Neural crest cell (in vitro differentiated cells): ENCODE measurements at regions not wholly inside any gene's neighbourhood (a gene's known extent, or its start where the extent isn't known, plus 50 kb on each side); places are given as distances from the start of the nearest gene placed in this dataset.

Experiments
- DNase-seq: peaks from one replicate; pipeline ENCODE4 v3.0.0; 2021; ENCODE audit warnings: low read depth, mixed read lengths, low spot score
- H3K27ac Mint-ChIP-seq: one replicate; pipeline ENCODE4 v1.8.0; 2021; ENCODE audit warnings: mild to moderate bottlenecking, mixed read lengths; ENCODE audit not compliant: unreplicated experiment
- H3K27me3 Mint-ChIP-seq: 2 replicates; pipeline ENCODE4 v1.8.0; 2021; ENCODE audit warnings: low read depth, mild to moderate bottlenecking, mixed read lengths
- H3K36me3 Mint-ChIP-seq: 2 replicates; pipeline ENCODE4 v1.8.0; 2021; ENCODE audit warnings: low read depth, mild to moderate bottlenecking, mixed read lengths
- H3K4me1 Mint-ChIP-seq: 2 replicates; pipeline ENCODE4 v1.8.0; 2021; ENCODE audit warnings: mixed read lengths
- H3K4me3 Mint-ChIP-seq: one replicate; pipeline ENCODE4 v1.8.0; 2021; ENCODE audit warnings: mild to moderate bottlenecking, mixed read lengths
- H3K9me3 Mint-ChIP-seq: 2 replicates; pipeline ENCODE4 v1.8.0; 2021; ENCODE audit warnings: mixed read lengths
- CTCF ChIP-seq: fragments of 200-600 bp; sonication (generic); conservative IDR thresholded peaks from 2 replicates; pipeline ENCODE4 v1.5.0; 2021; ENCODE audit warnings: antibody characterized with exemption, mild to moderate bottlenecking

DNA sequence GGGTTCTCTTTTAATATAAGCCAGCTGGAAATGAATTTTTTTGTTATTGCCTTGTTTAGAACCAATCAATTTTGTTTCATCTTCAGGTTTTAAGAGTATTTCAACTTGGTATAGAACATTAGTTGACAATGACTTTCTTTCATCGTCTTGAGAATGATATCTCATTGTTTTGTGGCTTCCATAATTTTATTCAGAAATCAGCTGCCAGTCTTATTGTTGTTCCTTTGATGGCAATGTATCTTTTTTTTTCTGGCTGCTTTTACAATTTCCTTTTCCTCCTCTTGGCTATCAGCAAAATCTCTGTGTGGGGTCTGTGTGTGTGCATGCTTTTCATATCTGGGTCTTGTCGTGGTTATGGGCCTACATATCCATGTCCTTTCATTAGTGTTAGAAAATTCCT is 1536.4 kb upstream of the TENM3 start:
- no peak for TF ChIP-seq CTCF
- H3K27ac Mint-ChIP-seq: no peak overlapping the region
- H3K9me3 Mint-ChIP-seq: peaks cover 12% of the 10 kb centered on the region
- no peak for DNase-seq
- no peak overlapping the region for H3K4me3 Mint-ChIP-seq
- no peaks in the 10 kb centered on the region for H3K27me3 Mint-ChIP-seq
- H3K36me3 Mint-ChIP-seq: peaks cover 8% of the 10 kb centered on the region
- no peaks in the 10 kb centered on the region for H3K4me1 Mint-ChIP-seq

DNA sequence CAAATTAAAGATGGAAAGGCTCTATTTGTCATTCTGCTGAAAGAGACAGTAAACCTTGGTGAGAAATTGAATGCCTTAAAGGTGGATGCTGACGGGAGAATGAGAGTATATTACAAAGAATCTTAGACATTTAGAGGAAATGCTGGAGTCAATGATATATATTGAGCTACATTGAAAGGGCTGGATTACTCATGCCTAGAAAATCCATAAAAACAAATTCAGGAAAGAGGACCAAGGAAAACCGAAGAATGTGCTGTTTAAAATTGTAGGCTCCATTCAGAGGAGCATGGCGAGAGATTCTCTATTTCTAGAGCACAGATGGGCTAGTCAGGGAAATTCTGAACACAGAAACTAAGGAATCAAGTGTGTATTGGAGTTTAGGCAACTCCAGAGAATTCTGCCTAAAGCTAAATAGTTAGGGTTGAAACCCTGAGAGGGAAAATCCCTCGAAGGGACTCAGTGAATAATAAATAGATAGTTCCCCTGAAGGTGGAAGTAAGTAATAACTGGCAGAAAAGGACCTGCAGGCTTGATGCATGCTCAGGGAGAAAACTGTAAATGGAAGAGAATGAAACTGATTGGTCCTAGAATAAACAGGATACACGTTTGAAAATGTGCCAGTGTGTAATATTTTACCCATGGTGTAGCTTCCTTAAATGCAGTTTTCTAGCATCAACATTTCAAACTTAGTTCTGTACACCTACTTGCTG is 1532.4 kb upstream of the TENM3 start:
- no peak for DNase-seq
- peaks cover 16% of the 10 kb centered on the region for H3K9me3 Mint-ChIP-seq
- no peak overlapping the region for H3K4me3 Mint-ChIP-seq
- H3K4me1 Mint-ChIP-seq: no peaks in the 10 kb centered on the region
- no peak for TF ChIP-seq CTCF
- H3K27ac Mint-ChIP-seq: no peak overlapping the region
- H3K27me3 Mint-ChIP-seq: no peaks in the 10 kb centered on the region
- H3K36me3 Mint-ChIP-seq: peaks cover 8% of the 10 kb centered on the region

DNA sequence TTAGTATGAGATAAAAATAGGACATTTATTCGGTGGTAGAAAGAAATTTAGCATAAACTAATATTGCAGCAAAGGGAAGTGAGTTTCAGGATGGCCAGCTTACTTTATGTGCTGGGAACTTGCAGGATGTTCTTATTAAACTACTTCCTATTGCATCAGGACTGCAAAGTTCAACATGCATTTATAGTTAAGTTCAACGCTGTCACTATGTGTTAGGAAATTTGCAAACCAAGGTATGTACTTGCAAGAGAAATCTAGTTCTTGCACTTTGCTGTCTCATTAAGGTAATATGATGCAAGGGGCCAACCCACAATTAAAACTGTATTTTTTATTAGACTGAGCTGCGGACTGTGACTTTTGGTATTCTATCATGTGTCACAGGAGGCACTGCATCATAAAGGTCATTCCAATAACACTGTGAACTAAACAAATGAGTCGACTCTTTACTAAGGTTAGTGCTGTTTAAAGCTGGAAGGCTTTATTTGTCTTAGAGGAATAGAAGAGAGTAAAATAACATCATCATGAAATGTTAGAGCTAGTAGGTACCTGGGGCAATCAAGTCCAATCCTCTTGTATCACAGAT is 1525.7 kb upstream of the TENM3 start:
- H3K4me1 Mint-ChIP-seq: no peaks in the 10 kb centered on the region
- no peaks in the 10 kb centered on the region for H3K27me3 Mint-ChIP-seq
- H3K9me3 Mint-ChIP-seq: peaks cover 6% of the 10 kb centered on the region
- H3K4me3 Mint-ChIP-seq: no peak overlapping the region
- no peak overlapping the region for H3K27ac Mint-ChIP-seq
- no peaks in the 10 kb centered on the region for H3K36me3 Mint-ChIP-seq
- no peak for TF ChIP-seq CTCF
- DNase-seq: no peak

- Mint-ChIP-seq H3K36me3 (no peaks in the 10 kb centered on the region), H3K4me1 (no peaks in the 10 kb centered on the region), H3K27me3 (no peaks in the 10 kb centered on the region), H3K9me3 (peaks cover 2% of the 10 kb centered on the region), H3K27ac (no peak overlapping the region), H3K4me3 (no peak overlapping the region)
- no peak for TF ChIP-seq CTCF
- no peak for DNase-seq
These were observed 1521.8 kb upstream of the TENM3 start for GRCh38 chr4:180721356-180721755.

- Mint-ChIP-seq H3K4me3 (no peak overlapping the region), H3K4me1 (no peaks in the 10 kb centered on the region), H3K36me3 (peaks cover 2% of the 10 kb centered on the region), H3K27ac (no peak overlapping the region), H3K27me3 (no peaks in the 10 kb centered on the region), H3K9me3 (peaks cover 15% of the 10 kb centered on the region)
- no peak for TF ChIP-seq CTCF
- DNase-seq: no peak
These were observed 1516.6 kb upstream of the TENM3 start for GRCh38 chr4:180726611-180727010.
